A204.1 (cell line): ENCODE measurements at regions not wholly inside any gene's neighbourhood (a gene's known extent, or its start where the extent isn't known, plus 50 kb on each side); places are given as distances from the start of the nearest gene placed in this dataset.
"Not testable (repeated sequence)": the region's sequence is repeated elsewhere in the genome, so short reads cannot be mapped to it uniquely, and the experiment has no call there.

Source experiments
- FAIRE-seq: peaks from 2 replicates; lab custom pipeline; 2012; peaks lifted over from hg19 to GRCh38; lab: Jason Lieb, UNC

DNA sequence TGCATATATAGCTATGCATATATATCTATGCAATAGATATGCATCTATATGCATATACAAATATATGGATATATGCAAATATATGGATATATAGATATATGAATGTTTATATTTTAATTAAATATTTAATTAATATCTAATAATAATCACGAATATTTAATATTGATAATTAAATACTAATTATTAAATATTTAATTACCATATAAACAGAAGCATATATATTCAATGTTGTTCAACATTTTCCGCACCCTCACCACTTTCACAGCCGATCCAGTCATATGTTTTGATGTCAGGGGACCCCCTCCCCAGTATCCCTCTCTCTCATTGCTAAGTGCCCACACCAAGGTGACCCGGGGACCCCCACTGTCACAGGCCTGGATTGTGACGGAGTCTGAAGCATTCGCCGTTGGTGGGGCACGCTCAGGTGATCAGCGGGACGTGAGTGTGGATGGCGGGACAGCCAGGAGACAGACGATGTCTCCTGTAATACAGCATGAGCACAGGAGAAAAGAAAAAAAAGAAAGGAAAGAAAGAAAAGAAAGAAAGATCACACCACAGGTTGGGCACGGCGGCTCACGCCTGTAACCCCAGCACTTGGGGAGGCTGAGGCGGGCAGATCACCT is 199.7 kb downstream of the CRLF2 start:
- no peak for FAIRE-seq

DNA sequence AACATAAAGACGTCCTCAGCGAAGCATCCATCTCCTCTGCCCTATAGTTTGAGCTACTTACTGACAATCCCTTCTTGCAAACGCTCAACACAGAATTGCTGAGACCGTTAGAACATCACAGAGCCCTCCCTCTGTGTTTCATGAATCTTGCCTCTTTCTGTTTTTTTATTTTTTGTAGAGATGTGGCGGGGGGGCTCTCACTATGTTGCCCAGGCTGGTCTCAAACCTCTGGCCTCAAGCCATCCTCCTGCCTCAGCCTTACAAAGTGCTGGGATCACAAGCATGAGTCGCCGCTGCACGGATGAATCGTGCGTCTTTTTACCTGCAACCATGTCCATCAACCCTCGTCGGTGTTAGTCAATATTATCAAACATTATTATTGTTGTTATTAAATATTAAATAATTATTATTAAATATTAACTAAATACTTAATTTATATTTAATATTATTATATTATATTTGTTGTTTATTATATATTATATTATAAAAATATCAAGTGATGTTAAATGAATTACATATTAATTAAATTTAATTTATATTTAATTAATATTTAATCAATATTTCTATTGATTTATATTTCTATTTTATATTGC is 200.7 kb downstream of the CRLF2 start:
- no peak for FAIRE-seq

DNA sequence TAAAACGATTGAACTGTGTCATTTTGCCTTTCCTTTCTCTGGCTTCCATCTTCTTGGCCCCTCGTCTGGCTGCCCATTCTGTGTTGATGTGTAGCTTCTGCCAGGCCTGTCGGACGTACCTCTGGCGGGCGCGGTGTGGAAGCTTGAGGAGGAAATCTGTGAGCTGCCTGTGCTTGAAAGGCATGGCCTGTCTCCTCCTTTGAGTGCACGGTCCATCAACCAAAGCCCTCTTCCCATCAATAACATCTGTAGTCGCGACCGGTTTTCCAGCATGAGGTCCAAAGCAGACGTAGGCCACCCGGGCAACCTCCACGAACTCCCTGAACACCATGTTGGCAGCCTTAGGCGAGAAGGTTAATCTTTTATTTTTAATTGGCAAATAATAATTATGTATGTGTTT is 202.7 kb downstream of the CRLF2 start:
- no peak for FAIRE-seq

DNA sequence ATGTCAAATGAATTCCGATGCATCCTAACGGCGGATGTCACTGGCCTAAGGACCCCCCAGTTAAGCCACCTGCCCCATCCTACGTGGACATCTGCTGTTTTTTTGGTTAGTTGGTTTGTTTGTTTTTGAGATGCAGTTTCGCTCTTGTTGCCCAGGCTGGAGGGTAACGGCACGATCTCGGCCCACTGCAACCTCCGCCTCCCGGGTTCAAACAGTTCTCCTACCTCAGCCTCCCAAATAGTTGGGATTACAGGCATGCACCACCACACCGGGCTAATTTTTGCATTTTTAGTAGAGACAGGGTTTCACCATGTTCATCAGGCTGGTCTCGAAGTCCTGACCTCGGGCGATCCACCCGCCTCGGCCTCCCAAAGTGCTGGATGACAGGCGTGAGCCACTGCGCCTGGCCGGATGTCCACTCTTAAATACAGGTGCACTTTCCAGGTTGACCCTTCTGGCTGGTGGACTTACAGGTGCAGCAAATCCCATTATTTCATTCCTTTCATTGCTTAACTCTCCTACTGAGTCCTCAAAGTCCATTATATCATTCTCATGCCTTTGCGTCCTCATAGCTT is 206.2 kb downstream of the CRLF2 start:
- FAIRE-seq = no peak

DNA sequence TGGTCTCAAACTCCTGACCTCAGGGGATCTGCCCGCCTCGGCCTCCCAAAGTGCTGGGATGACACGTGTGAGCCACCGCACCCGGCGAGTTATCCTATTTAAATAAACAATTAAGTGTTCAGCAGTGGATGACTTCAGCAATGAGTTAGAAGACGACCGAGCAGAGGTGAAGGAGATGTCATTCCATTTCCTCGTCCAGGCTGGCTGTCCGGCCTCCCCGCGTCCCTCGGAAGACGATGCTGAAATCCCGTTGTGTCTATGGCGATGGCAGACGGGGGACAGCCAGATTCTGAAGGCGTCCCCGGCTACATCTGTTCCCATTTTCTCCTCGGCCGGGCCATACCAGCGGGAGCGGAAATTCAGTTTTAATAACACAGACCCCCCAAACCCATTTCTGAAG is 209.8 kb downstream of the CRLF2 start:
- no peak for FAIRE-seq

DNA sequence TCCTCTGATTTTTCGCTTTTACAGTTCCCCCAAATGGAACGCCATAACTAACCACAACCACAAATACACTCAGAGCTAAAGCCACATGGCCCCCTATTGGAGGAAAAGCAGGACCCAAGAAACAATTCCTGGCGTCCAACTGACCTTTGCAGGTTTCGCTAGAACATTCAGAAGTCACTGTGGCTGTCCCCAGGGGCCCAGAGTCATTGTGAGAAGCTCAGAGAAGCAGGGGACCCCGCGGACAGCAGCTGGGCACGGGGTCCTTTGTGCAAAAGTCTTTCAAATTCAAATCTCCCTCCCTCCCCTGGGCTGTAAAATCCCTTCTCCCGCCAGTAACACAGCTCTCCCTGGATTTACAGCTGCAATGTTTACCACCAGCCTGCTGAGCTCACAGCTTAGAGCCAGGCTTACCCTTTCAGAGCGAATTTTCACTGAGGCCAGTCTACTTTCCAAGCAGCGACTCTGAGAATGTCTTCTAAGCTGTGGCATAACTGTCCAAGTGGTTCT is 214.8 kb downstream of the CRLF2 start:
- no peak for FAIRE-seq

DNA sequence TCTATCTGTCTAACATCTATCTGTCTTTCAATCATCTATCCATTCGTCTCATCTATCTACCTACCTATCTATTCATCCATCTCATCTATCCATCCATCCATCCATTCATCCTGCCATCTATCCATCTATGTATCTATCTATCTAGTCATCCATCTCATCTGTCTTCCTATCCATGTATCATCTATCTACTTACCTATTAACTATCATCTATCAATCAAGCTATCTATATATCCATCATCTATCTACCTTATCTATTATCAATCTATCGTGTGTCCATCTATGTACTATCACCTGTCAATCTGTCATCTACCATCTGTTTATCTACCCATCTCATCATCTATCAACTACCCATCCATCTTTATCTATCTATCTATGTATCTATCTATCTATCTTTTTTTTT is 217.7 kb downstream of the CRLF2 start:
- no peak for FAIRE-seq

DNA sequence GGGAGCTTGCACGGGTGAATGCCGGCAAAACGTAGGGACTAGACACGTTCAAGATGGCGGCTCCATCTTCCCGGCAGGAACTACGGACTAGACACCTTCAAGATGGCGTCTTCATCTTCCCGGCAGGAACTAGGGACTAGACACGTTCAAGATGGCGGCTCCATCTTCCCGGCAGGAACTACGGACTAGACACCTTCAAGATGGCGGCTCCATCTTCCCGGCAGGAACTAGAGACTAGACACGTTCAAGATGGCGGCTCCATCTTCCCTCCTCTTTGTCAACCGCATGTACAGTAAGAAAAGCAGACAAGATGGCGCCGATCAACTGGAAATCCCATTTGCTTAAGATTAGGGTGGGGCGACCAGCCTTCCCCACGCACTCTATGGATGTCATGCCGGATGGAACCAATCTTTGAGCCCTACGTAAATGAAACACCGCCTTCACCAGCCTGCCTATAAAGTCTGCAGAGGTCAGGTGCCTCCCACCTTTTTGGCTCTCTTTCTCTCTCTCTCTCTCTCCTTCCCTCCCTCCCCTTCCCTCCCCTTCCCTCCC is 222.4 kb downstream of the CRLF2 start:
- peak; percentile 98 for FAIRE-seq

DNA sequence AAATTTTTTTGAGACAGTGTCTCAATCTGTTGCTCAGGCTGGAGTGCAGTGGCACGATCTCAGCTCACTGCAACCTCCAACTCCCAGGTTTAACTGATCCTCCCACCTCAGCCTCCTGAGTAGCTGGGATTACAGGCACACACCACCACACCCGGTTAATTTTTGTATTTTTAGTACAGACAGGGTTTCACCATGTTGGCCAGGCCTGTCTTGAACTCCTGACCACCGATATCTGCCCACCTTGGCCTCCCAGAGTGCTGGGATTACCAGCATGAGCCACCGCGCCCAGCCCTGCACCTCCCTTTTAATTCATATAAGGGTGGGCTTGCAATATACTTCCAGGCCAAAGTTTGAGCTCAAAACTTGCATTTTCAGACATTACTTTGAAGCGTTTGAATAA is 223.9 kb downstream of the CRLF2 start:
- not testable (repeated sequence) for FAIRE-seq

DNA sequence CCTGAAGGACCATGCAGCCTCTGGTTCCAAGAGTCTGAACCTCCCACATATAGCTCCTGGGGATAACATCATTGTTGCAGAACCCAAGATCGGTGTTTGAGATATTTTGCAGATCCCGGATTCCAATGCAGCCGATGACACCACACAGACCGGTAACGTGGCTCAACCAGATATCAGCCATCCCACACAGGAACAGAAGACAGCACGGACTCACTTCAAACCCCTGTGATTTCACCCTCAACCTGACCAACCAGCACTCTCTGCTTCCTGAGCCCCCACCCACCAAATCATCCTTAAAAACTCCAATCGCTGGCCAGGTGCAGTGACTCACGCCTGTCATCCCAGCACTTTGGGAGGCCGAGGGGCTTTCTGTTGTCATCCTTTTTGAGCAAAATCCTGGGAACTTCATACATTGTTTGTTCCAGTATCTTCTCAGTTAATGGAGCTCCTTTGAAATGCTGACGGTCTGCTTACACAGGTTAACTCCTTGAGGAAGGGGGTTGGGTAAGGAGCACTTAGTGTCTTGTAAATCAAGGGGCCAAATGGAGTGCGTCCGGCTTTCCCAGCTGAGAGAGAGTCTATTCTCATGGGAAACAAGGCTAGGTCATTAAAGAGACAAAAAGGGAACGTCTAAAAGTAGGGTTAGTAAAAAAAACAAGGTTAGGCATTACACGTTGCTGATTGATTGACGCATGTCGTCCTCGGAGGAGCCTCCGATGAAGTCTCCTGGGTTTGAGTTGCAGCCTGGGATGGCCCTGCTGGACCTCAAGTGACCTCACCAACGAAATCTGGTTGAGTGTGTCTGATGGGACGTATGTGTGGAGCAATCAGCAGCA is 230.4 kb downstream of the CRLF2 start:
- no peak for FAIRE-seq

DNA sequence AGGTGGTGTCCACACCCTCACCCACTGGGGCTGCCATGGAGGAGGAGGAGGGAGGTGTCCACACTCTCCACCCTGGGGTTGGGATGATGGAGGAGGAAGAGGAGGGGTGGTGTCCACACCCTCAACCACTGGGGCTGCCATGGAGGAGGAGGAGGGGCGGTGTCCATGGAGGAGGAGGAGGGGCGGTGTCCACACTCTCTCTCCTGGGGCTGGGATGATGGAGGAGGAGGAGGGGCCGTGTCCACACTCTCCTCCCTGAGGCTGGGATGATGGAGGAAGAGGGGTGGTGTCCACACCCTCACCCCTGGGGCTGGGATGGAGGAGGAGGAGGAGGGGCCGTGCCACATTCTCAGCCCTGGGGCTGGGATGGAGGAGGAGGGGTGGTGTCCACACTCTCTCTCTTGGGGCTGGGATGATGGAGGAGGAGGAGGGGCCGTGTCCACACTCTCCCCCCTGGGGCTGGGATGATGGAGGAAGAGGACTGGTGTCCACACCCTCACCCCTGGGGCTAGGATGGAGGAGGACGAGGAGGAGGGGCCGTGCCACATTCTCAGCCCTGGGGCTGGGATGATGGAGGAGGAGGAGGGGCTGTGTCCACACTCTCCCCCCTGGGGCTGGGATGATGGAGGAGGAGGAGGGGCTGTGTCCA is 231.7 kb downstream of the CRLF2 start:
- no peak for FAIRE-seq

DNA sequence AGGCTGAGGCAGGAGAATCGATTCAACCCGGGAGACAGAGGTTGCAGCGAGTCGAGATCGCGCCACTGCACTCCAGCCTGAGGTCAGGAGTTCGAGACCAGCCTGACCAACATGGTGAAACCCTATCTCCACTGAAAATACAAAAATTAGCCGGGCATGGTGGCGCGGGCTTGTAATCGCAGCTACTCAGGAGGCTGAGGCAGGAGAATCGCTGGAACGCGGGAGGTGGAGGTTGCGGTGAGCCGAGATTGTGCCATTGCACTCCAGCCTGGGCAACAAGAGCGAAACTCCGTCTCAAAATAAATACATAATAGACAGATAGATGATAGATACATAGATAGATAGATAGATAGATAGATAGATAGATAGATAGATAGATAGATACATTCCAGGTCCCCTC is 233.3 kb downstream of the CRLF2 start:
- FAIRE-seq = not testable (repeated sequence)

DNA sequence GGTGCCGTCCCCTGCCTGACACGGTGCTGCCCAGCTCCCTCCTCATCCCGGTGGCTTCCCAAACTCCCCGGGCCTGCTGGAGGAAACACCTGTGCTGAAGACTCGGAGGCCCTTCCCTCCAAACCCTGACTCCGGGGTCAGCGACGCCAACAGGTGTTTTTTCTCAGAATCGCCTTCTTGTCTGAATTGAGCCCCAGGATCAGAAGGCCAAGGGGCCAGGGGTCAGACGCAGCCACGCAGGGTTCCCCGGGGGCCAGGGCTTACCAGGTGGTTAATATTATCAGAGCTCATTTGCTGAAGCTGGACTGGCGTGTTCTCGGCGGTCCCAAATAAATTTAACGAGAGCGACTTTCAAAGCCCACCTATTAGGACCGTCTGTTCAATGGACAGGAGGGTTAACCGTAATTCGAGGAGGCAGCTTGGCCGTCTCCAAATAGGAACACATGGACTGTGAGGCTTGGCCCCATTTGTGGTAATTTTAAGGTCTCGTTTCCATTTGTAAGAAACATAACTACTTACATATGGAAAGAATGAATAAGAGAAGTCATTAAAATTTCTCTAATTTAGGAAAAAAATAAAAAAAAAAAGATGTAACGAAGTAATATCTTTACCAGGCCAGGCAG is 239.3 kb downstream of the CRLF2 start:
- FAIRE-seq = no peak

DNA sequence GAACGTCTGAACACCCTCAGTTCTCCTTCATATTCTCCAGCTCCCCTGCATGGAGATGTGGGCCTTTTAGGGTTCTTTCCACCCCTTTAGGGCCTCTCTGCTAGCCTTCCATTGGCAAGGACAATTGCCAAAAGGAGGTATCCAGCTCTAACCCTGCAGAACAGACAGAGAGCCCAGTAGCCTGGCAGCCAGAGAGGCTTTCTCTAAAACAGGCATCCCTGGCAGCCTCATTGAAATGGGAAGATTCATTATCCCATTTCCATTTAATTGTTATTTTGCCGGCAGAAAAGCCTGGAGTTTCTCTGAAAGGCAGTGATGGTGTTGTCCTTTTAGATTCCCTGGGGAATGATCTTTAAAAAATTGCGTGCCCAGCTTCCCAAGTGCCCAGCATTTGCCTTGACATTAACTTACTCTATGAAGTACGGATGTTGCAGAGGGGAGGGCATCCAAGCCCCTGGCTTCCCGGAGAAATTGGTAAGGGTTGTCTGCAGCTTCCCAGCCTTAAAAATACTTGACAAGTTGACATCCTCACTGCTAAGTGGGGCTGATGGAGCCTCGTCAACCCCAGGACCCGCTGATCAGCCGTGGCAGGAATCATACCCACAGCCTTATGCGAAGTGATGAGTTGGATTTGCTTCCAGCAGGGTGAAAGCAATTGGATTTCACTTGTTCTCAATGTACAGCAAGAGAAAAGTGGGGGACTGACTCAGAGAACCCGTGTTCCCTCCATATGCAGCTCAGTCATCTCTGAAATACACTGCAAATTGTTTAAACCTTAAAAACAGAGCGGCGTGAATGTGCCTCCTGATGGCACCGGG is 244.1 kb downstream of the CRLF2 start:
- FAIRE-seq = no peak

DNA sequence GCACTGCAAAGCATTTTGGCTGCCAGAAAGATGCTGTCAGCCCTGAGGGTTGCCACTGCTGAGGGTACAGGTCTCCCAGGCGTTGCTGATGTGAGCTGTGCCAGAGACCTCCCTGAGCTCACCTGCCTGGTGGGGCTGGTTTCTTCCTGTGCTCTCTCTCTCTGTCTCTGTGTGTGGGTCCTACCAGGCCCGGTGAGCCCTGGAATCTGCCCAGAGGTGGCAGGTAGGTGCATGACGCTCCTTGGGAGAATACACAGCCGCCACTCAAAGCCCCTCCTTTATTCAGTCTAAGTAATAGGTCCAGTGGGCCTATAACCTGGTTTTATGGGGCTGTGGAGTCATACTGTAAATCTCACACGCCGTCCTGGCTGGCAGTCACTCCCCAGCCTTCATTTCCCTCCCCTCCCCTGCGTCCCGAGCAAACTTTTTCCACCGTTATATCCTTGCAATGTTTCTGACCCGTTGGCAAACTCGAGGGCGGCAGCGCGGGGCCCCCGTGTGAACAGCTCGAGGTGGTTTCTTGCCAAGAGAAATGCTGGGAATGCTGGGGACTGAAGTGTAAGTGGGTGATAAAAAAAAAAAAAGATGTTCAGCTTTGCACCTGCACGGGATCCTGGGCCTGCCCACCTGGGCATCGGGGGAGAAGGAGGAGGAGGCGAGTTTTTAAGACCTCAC is 245.9 kb downstream of the CRLF2 start:
- no peak for FAIRE-seq

DNA sequence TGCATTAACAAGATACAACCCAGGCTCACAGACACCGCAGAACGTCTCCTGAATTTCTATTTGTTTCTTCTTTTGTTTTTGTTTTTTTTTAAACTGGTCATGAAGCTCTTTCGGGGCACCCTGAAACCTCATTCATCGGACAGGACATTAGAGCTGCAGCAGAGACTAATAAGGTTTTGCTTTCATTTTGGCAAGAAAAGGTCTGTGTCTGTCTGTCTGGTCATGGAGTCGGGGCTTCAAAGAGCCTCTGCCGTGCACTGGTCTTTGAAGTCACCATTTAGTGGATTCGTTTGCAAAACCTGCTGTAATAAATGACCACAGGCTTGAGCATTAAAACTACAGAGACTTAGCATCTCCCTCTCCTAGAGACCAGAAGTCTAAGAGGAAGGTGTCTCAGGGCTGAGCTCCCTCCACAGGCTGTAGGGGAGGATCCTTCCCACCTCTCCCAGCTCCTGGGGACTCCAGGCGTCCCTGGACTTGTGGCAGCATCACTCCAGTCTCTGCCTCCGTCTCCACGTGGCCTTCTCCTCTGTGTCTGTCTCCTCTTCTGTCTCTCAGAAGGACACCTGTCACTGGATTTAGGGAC is 247.5 kb downstream of the CRLF2 start:
- FAIRE-seq = no peak

DNA sequence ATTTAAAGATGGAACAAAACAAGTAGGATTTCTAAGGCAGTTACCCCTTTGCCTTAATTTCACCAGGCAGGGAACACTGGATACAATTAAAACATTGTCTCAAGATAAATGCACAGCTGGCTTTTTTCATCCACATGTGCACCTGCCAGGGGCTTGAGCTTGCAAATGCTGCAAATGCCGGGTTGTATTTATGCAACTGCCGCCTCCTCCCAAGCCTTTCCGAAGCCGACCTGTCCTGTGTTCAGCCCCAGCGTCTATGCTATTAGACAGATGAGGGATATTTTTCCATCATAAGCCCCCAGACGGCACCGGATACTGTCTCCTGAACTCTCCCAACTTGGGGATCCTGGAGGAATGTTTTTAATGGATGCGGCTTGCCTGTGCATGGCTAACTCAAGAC is 251.6 kb downstream of the CRLF2 start:
- no peak for FAIRE-seq

DNA sequence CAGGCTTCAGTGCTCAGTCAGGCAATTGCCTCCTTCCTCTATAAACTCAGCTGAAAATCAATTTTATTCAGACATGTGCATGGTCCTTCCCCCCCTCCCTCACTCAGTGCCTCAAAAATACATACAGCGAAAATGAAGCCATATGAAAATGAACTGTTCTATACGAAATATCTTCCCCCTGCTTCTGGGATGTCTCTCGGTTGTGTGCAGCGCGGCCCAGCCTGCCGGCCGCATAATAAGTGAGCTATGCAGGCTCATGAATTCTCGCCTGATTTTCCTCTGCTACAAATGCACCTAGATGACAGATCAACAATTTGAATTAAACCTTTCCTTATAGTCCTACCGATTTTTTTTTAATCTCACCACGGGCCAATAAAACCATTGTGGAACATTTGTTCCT is 252.9 kb downstream of the CRLF2 start:
- no peak for FAIRE-seq

DNA sequence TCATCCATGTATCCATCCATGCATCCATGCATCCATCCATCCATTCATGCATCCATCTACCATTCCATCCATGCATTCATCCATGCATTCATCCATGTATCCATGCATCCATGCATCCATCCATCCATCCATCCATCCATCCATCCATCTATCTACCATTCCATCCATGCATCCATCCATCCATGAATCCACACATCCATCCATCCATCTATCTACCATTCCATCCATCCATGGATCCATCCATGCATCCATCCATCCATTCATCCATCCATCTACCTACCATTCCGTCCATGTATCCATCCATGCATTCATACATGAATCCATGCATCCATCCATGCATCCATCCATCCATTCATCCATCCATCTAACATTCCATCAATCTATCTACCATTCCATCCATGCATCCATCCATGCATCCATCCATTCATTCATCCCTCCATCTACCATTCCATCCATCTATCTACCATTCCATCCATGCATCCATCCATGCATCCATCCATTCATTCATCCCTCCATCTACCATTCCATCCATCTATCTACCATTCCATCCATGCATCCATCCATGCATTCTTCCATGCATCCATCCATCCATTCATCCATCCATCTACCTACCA is 257.2 kb downstream of the CRLF2 start:
- not testable (repeated sequence) for FAIRE-seq
